HepG2 (cell line): ENCODE measurements at regions not wholly inside any gene's neighbourhood (a gene's known extent, or its start where the extent isn't known, plus 50 kb on each side); places are given as distances from the start of the nearest gene placed in this dataset.

Experiments used
- ATAC-seq: fragments of 200-7000 bp; cut with Tn5 transposase; 3 replicates; pipeline ENCODE4 v1.9.1; 2020; ENCODE audit warnings: mild to moderate bottlenecking, moderate library complexity
- BruUV-seq: library from RNA; stranded (reverse); fragments of 400-500 nt; replicated peaks from 2 replicates; lab custom pipeline; 2021; lab: Mats Ljungman, UMichigan
- CTCF ChIA-PET: fragments of 300-600 bp; formaldehyde crosslinking; extraction: SDS; loops from one replicate; lab custom pipeline; 2021; ENCODE audit warnings: low total read pairs, inconsistent platforms, low intra/inter-chr PET ratio; lab: Yijun Ruan, JAX
- POLR2A ChIA-PET: fragments of 350-600 bp; sonication (Branson Sonifier 250); formaldehyde crosslinking; loops from one replicate; lab custom pipeline; 2020; ENCODE audit warnings: antibody characterized with exemption, inconsistent platforms; lab: Yijun Ruan, JAX
- DNase-seq: peaks from one replicate; pipeline ENCODE4 v3.0.0-alpha.2; 2015; ENCODE audit warnings: low spot score
- FAIRE-seq: peaks from 3 replicates; lab custom pipeline; 2011; peaks lifted over from hg19 to GRCh38; lab: Jason Lieb, UNC
- H2AFZ ChIP-seq: one replicate; pipeline ENCODE4 v1.6.1; 2011; ENCODE audit warnings: low read length, inconsistent platforms
- H3K27ac ChIP-seq: fragments of 300-600 bp; 3 replicates; pipeline ENCODE4 v1.8.0; 2011; ENCODE audit warnings: mixed run types, mild to moderate bottlenecking, mixed read lengths, low read length, inconsistent platforms; ENCODE audit not compliant: insufficient read depth; ENCODE audit errors: extremely low read length
- H3K27me3 ChIP-seq, 2 experiments: fragments of 200-600 bp in 1 of 2; 2 replicates in 1 of 2; 3 replicates in 1 of 2; pipeline versions ENCODE4 v1.6.0 to v1.8.0; 2011; ENCODE audit warnings: low read length in 2 of 2, mild to moderate bottlenecking in 2 of 2, moderate library complexity in 2 of 2, inconsistent platforms in 1 of 2; ENCODE audit not compliant: insufficient read depth in 2 of 2, control insufficient read depth in 1 of 2
- H3K36me3 ChIP-seq, 2 experiments: fragments of 200-600 bp in 1 of 2; replicated peaks in 1 of 2; 2 replicates in 1 of 2; 3 replicates in 1 of 2; pipeline versions ENCODE4 v1.5.1 to v1.8.0; 2011; ENCODE audit warnings: low read length in 2 of 2, inconsistent platforms in 1 of 2; ENCODE audit not compliant: insufficient read depth in 2 of 2, control insufficient read depth in 1 of 2
- H3K4me1 ChIP-seq: 2 replicates; pipeline ENCODE4 v1.5.1; 2012; ENCODE audit warnings: low read length, inconsistent platforms; ENCODE audit not compliant: insufficient read depth
- H3K4me2 ChIP-seq: 2 replicates; pipeline ENCODE4 v1.6.0; 2011; ENCODE audit warnings: low read depth, low read length, inconsistent platforms
- H3K4me3 ChIP-seq, 3 experiments: fragments of 200-600 bp in 1 of 3; sonication (generic), shearing (Covaris generic) in 1 of 3; replicated peaks in 1 of 3; 2 replicates each; pipeline ENCODE4 v1.5.1; 2011 to 2016; ENCODE audit warnings: low read length in 3 of 3, inconsistent platforms in 2 of 3, low read depth in 2 of 3, mild to moderate bottlenecking in 2 of 3, control low read depth in 1 of 3, mixed read lengths in 1 of 3; ENCODE audit not compliant: insufficient read depth in 1 of 3
- H3K79me2 ChIP-seq: one replicate; pipeline ENCODE4 v1.6.1; 2011; ENCODE audit warnings: low read length, inconsistent platforms; ENCODE audit not compliant: insufficient read depth
- H3K9ac ChIP-seq: 2 replicates; pipeline ENCODE4 v1.6.0; 2011; ENCODE audit warnings: mild to moderate bottlenecking, low read depth, low read length, inconsistent platforms; ENCODE audit not compliant: insufficient read depth
- H3K9me3 ChIP-seq: 2 replicates; pipeline ENCODE4 v1.5.1; 2012; ENCODE audit warnings: mild to moderate bottlenecking, low read length
- H4K20me1 ChIP-seq: 2 replicates; pipeline ENCODE4 v1.6.0; 2011; ENCODE audit warnings: inconsistent platforms, mild to moderate bottlenecking, low read length, moderate library complexity; ENCODE audit not compliant: insufficient read depth
- ELF1 ChIP-seq: sonication (generic); formaldehyde crosslinking; IDR thresholded peaks from 2 replicates; pipeline ENCODE4 v1.4.0; 2020; ENCODE audit warnings: missing genetic modification reagents
- FOXK1 ChIP-seq: sonication (generic); formaldehyde crosslinking; IDR thresholded peaks from 2 replicates; pipeline ENCODE4 v1.4.0; 2020; ENCODE audit warnings: low read depth, missing genetic modification reagents, borderline replicate concordance
- FOXO1 ChIP-seq: sonication (generic); formaldehyde crosslinking; IDR thresholded peaks from 2 replicates; pipeline ENCODE4 v1.4.0; 2020; ENCODE audit warnings: missing genetic modification reagents
- IRF2 ChIP-seq: IDR thresholded peaks from 2 replicates; pipeline ENCODE4 v1.6.1; 2018; ENCODE audit warnings: missing genetic modification reagents, missing compliant biosample characterization
- JUND ChIP-seq: sonication (generic); formaldehyde crosslinking; IDR thresholded peaks from 2 replicates; pipeline ENCODE4 v1.8.0; 2022; ENCODE audit warnings: mild to moderate bottlenecking, missing genetic modification reagents
- NAIF1 ChIP-seq: sonication (generic); formaldehyde crosslinking; IDR thresholded peaks from 2 replicates; pipeline ENCODE4 v1.5.0; 2020; ENCODE audit warnings: mild to moderate bottlenecking, missing genetic modification reagents, borderline replicate concordance
- RARG ChIP-seq: sonication (generic); formaldehyde crosslinking; IDR thresholded peaks from 2 replicates; pipeline ENCODE4 v1.4.0; 2020; ENCODE audit warnings: low read depth, mild to moderate bottlenecking, missing genetic modification reagents
- SALL2 ChIP-seq: sonication (generic); formaldehyde crosslinking; IDR thresholded peaks from 2 replicates; pipeline ENCODE4 v1.8.1; 2023; ENCODE audit warnings: mild to moderate bottlenecking, missing genetic modification reagents, inconsistent platforms
- SETDB1 ChIP-seq: sonication (generic); formaldehyde crosslinking; IDR thresholded peaks from 2 replicates; pipeline ENCODE4 v1.5.1; 2020; ENCODE audit warnings: missing genetic modification reagents, mild to moderate bottlenecking, borderline replicate concordance
- TAF1 ChIP-seq: sonication (generic); formaldehyde crosslinking; IDR thresholded peaks from 2 replicates; pipeline ENCODE4 v1.4.0; 2020; ENCODE audit warnings: missing genetic modification reagents
- ZBTB21 ChIP-seq: sonication (generic); formaldehyde crosslinking; IDR thresholded peaks from 2 replicates; pipeline ENCODE4 v1.4.0; 2020; ENCODE audit warnings: missing genetic modification reagents
- ZNF441 ChIP-seq: sonication (generic); formaldehyde crosslinking; IDR thresholded peaks from 2 replicates; pipeline ENCODE4 v1.7.0; 2021; ENCODE audit warnings: missing genetic modification reagents, borderline replicate concordance
- ZNF749 ChIP-seq: sonication (generic); formaldehyde crosslinking; IDR thresholded peaks from 2 replicates; pipeline ENCODE4 v1.8.0; 2022; ENCODE audit warnings: mild to moderate bottlenecking, missing genetic modification reagents, moderate library complexity, borderline replicate concordance
- ZNF792 ChIP-seq: IDR thresholded peaks from 2 replicates; pipeline ENCODE4 v1.6.1; 2016
- WGBS: methylation state at CpG from one replicate; pipeline ENCODE4 v1.1.6; 2017; ENCODE audit warnings: low lambda C conversion rate; 5-methylcytosine and 5-hydroxymethylcytosine counted together
- in situ Hi-C: cut with HindIII; loops from 2 replicates; pipeline ENCODE4 v1.10.0; 2017; ENCODE audit warnings: low pct_unique_long_range_greater_than_20kb; ENCODE audit not compliant: extremely low pct_ligation_motif_present
- intact Hi-C: fragments of 100-400 bp; cut with micrococcal nuclease; formaldehyde crosslinking; loops from one replicate; pipeline ENCODE4 v1.10.0; 2022; ENCODE audit not compliant: unreplicated experiment
- TF ChIP-seq, protein P1 (sequence below): sonication (generic); formaldehyde crosslinking; IDR thresholded peaks from 2 replicates; pipeline ENCODE4 v1.4.0; 2020; ENCODE audit warnings: mild to moderate bottlenecking, missing genetic modification reagents
- TF ChIP-seq, protein P2 (sequence below): sonication (generic); formaldehyde crosslinking; IDR thresholded peaks from 2 replicates; pipeline ENCODE4 v1.4.0; 2020; ENCODE audit warnings: missing genetic modification reagents; ENCODE audit errors: not compliant biosample characterization

DNA sequence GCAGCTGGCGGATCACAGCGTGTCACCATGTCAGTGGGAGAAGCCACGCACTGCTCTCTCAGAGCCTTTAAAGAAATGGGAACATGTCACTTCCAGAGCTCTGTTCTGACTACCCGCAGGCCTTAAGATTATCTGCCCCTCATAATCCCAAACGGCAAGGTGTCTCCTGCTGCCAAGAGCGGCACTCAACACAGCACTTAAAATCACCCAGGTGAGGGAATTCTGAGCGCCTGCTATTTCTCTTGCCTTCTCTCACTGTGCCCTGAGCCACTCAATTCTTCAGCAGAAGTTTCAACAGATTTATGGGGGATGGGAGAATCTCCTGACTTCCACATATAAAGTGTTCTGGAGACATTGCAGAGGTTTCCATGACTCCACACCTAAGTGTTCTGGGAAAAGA is 137.9 kb downstream of the LMO4 start:
- FAIRE-seq (no peak), DNase-seq (no peak), ATAC-seq (no peak)
- H2AFZ ChIP-seq = no peak overlapping the region
- no peak overlapping the region for H3K4me3 ChIP-seq
- H3K27me3 ChIP-seq = no peaks in the 10 kb centered on the region; a peak in 1 of 5 replicates
- CTCF ChIA-PET = no interaction called here
- H4K20me1 ChIP-seq = no peaks in the 10 kb centered on the region
- H3K79me2 ChIP-seq = no peaks in the 10 kb centered on the region
- no peak overlapping the region for H3K4me2 ChIP-seq
- no peaks in the 10 kb centered on the region for H3K36me3 ChIP-seq
- in situ Hi-C loops = no loop called here
- no peak overlapping the region for H3K27ac ChIP-seq
- no peaks in the 10 kb centered on the region for H3K4me1 ChIP-seq
- WGBS = 20% methylated on average over 1 of the region's 7 CpGs
- POLR2A ChIA-PET = no interaction called here
- no peak overlapping the region for H3K9ac ChIP-seq
- H3K9me3 ChIP-seq = no peaks in the 10 kb centered on the region
- BruUV-seq = no TSS peak
- intact Hi-C loops = no loop called here
- no peak for TF ChIP-seq SALL2
- no peak for TF ChIP-seq FOXO1 (CRISPR knock-in tag)
- TF ChIP-seq ZNF749 = no peak
- TF ChIP-seq FOXK1 (CRISPR knock-in tag) = no peak
- TF ChIP-seq ZNF441 = no peak
- no peak for TF ChIP-seq SETDB1 (CRISPR knock-in tag)
- TF ChIP-seq NAIF1 (CRISPR knock-in tag) = no peak
- TF ChIP-seq RARG (CRISPR knock-in tag) = no peak
- TF ChIP-seq TAF1 (CRISPR knock-in tag) = no peak
- TF ChIP-seq, protein P1, sequence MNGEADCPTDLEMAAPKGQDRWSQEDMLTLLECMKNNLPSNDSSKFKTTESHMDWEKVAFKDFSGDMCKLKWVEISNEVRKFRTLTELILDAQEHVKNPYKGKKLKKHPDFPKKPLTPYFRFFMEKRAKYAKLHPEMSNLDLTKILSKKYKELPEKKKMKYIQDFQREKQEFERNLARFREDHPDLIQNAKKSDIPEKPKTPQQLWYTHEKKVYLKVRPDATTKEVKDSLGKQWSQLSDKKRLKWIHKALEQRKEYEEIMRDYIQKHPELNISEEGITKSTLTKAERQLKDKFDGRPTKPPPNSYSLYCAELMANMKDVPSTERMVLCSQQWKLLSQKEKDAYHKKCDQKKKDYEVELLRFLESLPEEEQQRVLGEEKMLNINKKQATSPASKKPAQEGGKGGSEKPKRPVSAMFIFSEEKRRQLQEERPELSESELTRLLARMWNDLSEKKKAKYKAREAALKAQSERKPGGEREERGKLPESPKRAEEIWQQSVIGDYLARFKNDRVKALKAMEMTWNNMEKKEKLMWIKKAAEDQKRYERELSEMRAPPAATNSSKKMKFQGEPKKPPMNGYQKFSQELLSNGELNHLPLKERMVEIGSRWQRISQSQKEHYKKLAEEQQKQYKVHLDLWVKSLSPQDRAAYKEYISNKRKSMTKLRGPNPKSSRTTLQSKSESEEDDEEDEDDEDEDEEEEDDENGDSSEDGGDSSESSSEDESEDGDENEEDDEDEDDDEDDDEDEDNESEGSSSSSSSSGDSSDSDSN (CRISPR knock-in tag) = no peak
- TF ChIP-seq, protein P2, sequence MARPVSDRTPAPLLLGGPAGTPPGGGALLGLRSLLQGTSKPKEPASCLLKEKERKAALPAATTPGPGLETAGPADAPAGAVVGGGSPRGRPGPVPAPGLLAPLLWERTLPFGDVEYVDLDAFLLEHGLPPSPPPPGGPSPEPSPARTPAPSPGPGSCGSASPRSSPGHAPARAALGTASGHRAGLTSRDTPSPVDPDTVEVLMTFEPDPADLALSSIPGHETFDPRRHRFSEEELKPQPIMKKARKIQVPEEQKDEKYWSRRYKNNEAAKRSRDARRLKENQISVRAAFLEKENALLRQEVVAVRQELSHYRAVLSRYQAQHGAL (CRISPR knock-in tag) = no peak
- no peak for TF ChIP-seq ZBTB21 (CRISPR knock-in tag)
- no peak for TF ChIP-seq IRF2 (CRISPR knock-in tag)
- no peak for TF ChIP-seq ELF1 (CRISPR knock-in tag)
- TF ChIP-seq ZNF792 (CRISPR knock-in tag) = no peak
- TF ChIP-seq JUND (CRISPR knock-in tag) = no peak
- TF ChIP-seq, all 625 proteins: peak for 0
